ENCODE measurements at regions not wholly inside any gene's neighbourhood (a gene's known extent, or its start where the extent isn't known, plus 50 kb on each side); places are given as distances from the start of the nearest gene placed in this dataset.

DNA sequence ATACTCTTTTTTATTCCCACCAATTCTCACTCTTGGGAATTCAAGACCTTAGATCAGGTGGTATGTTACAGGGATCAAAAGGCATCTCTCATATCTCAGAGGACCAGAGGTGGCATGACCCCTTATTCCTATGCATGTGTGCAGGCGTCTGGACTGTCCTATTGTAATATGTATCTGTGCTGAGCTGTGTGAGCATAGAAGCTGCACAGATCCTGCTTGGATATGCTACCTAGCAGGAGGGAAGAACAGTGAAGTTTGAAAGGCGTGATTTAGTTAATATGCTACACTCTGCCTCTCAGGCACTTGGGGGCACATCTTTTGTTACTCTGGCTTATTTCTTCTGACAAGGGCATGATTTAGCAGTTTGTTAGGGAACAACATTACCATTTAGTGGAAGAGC, 86.7 kb upstream of the ZRANB2 start:
- no peak overlapping the region for H3K27ac ChIP-seq
- H3K4me3 ChIP-seq: no peak overlapping the region
- FAIRE-seq (no peak), DNase-seq (ENCODE audit: low read depth in 1 of 2, low spot score in 1 of 2) (no peak), ATAC-seq (no peak)
- TF ChIP-seq MAFK (IDR thresholded peaks at IDR 0.05; ENCODE audit: partially characterized antibody) (no peak), JUN (IDR thresholded peaks at IDR 0.05) (no peak), POLR2A (IDR thresholded peaks at IDR 0.05; ENCODE audit: low read length) (no peak), POLR2AphosphoS2 (conservative IDR thresholded peaks at IDR 0.05; ENCODE audit: low read length) (no peak)
- TF ChIP-seq, protein P1, sequence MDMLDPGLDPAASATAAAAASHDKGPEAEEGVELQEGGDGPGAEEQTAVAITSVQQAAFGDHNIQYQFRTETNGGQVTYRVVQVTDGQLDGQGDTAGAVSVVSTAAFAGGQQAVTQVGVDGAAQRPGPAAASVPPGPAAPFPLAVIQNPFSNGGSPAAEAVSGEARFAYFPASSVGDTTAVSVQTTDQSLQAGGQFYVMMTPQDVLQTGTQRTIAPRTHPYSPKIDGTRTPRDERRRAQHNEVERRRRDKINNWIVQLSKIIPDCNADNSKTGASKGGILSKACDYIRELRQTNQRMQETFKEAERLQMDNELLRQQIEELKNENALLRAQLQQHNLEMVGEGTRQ (IDR thresholded peaks at IDR 0.05): no peak
- H3K9me3 ChIP-seq: no peaks in the 10 kb centered on the region
- POLR2A ChIA-PET: no interaction called here
- CTCF ChIA-PET: no interaction called here
- WGBS (ENCODE audit: missing lambda C conversion rate): 5% methylated on average over 2 of the region's 2 CpGs
- H3K4me1 ChIP-seq: no peaks in the 10 kb centered on the region
- no peak overlapping the region for H3K4me2 ChIP-seq

DNA sequence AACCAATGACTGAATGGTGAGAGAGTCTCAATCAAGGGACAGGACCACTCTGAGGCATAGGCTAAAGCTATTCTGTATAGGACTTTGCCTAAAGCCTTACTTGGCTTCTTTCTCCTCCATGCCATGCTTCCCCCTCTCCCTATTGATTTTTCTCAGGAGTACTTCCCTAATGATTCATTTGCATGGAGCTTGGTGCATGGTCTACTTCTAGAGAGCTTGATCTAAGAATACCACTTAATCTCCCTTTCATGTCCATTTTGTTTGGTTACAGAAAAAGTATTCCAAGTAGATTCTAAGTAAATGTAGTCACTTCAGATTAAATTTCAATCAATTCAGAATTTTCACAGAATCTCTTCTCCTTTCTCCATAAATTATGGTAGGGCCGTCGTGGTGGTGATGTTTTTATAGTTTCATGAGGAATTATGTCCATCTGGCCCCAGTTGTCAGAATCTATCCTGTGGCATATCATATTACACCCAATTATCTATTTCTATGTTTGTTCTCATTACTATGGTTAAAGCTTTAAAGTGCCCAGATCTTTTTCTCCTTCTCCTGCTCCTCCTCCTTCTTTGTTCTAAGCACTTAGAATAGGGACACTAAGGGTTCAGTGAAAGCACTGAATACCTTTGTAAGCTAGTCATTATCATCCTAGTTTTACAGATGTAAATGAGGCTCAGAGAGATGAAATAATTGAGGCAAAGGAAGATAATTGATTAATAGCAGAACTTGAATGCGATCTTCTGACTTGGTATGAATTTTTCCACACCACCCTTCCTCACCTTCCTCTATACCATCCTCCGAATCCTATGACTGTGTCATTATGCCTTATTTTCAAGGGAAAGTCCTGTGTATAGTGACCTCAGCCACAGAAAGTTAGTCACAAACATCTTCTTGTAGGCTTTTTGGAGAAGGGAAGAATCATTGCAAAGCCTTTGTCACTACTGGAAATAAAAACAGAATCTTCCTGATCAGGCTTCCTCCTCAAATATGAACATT, 85.6 kb upstream of the ZRANB2 start:
- H3K4me3 ChIP-seq: no peak overlapping the region
- H3K4me2 ChIP-seq: no peak overlapping the region
- no peaks in the 10 kb centered on the region for H3K9me3 ChIP-seq
- DNase-seq (ENCODE audit: low read depth in 1 of 2, low spot score in 1 of 2) (no peak), ATAC-seq (no peak), FAIRE-seq (no peak)
- no peaks in the 10 kb centered on the region for H3K4me1 ChIP-seq
- TF ChIP-seq ZFP36 (IDR thresholded peaks at IDR 0.05; ENCODE audit: borderline replicate concordance, partially characterized antibody) (no peak), SREBF2 (IDR thresholded peaks at IDR 0.05) (no peak)
- CTCF ChIA-PET: no interaction called here
- POLR2A ChIA-PET: no interaction called here
- H3K27ac ChIP-seq: no peak overlapping the region
- WGBS (ENCODE audit: missing lambda C conversion rate): 0% methylated on average over 4 of the region's 4 CpGs

DNA sequence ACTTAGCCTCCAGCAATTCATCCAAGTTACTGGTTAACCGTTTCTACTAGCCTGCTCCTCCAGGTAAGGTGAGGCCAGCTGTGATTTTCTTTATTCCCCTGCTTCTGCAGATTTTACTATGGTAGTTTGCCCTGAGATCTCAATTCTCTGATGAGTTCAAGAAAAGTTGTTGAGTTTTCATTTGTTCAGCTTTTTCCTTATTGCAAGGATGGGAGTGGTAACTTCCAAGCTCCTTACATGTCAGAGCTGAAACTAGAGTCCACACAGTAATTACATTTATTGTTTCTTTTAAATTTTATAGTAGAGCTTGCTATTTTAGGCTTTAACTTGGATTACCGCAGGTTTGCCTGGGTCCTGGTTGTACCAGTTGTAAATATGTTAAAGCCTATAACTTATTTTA, 76.9 kb upstream of the ZRANB2 start:
- Histone ChIP-seq H3K27ac (no peak overlapping the region), H3K4me3 (no peak overlapping the region), H3K4me1 (no peaks in the 10 kb centered on the region), H3K9me3 (no peaks in the 10 kb centered on the region), H3K4me2 (no peak overlapping the region)
- WGBS (ENCODE audit: missing lambda C conversion rate): 18% methylated on average over 2 of the region's 2 CpGs
- POLR2A ChIA-PET: no interaction called here
- ATAC-seq (no peak), DNase-seq (ENCODE audit: low read depth in 1 of 2, low spot score in 1 of 2) (no peak), FAIRE-seq (no peak)
- CTCF ChIA-PET: no interaction called here
- TF ChIP-seq, protein P2, sequence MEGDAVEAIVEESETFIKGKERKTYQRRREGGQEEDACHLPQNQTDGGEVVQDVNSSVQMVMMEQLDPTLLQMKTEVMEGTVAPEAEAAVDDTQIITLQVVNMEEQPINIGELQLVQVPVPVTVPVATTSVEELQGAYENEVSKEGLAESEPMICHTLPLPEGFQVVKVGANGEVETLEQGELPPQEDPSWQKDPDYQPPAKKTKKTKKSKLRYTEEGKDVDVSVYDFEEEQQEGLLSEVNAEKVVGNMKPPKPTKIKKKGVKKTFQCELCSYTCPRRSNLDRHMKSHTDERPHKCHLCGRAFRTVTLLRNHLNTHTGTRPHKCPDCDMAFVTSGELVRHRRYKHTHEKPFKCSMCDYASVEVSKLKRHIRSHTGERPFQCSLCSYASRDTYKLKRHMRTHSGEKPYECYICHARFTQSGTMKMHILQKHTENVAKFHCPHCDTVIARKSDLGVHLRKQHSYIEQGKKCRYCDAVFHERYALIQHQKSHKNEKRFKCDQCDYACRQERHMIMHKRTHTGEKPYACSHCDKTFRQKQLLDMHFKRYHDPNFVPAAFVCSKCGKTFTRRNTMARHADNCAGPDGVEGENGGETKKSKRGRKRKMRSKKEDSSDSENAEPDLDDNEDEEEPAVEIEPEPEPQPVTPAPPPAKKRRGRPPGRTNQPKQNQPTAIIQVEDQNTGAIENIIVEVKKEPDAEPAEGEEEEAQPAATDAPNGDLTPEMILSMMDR (IDR thresholded peaks at IDR 0.05): no peak
- TF ChIP-seq KDM1A (IDR thresholded peaks at IDR 0.05; ENCODE audit: low read depth): no peak
- TF ChIP-seq CBX8 (IDR thresholded peaks at IDR 0.05): no peak
- no peak for TF ChIP-seq FOSL2 (IDR thresholded peaks at IDR 0.05)
- no peak for TF ChIP-seq FOSL2 (CRISPR knock-in tag; IDR thresholded peaks at IDR 0.05)
- no peak for TF ChIP-seq SREBF2 (IDR thresholded peaks at IDR 0.05)
- no peak for TF ChIP-seq ZC3H11A (IDR thresholded peaks at IDR 0.05)
- TF ChIP-seq EHF (CRISPR knock-in tag; IDR thresholded peaks at IDR 0.05): no peak
- no peak for TF ChIP-seq BHLHE40 (IDR thresholded peaks at IDR 0.05; ENCODE audit: low read depth, low read length)
- TF ChIP-seq, protein P3, sequence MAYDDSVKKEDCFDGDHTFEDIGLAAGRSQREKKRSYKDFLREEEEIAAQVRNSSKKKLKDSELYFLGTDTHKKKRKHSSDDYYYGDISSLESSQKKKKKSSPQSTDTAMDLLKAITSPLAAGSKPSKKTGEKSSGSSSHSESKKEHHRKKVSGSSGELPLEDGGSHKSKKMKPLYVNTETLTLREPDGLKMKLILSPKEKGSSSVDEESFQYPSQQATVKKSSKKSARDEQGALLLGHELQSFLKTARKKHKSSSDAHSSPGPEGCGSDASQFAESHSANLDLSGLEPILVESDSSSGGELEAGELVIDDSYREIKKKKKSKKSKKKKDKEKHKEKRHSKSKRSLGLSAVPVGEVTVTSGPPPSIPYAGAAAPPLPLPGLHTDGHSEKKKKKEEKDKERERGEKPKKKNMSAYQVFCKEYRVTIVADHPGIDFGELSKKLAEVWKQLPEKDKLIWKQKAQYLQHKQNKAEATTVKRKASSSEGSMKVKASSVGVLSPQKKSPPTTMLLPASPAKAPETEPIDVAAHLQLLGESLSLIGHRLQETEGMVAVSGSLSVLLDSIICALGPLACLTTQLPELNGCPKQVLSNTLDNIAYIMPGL (CRISPR knock-in tag; IDR thresholded peaks at IDR 0.05; ENCODE audit: borderline replicate concordance): no peak
- no peak for TF ChIP-seq RAD21 (conservative IDR thresholded peaks at IDR 0.05 in 1 of 2, IDR thresholded peaks at IDR 0.05 in 1 of 2)
- TF ChIP-seq, protein P4, sequence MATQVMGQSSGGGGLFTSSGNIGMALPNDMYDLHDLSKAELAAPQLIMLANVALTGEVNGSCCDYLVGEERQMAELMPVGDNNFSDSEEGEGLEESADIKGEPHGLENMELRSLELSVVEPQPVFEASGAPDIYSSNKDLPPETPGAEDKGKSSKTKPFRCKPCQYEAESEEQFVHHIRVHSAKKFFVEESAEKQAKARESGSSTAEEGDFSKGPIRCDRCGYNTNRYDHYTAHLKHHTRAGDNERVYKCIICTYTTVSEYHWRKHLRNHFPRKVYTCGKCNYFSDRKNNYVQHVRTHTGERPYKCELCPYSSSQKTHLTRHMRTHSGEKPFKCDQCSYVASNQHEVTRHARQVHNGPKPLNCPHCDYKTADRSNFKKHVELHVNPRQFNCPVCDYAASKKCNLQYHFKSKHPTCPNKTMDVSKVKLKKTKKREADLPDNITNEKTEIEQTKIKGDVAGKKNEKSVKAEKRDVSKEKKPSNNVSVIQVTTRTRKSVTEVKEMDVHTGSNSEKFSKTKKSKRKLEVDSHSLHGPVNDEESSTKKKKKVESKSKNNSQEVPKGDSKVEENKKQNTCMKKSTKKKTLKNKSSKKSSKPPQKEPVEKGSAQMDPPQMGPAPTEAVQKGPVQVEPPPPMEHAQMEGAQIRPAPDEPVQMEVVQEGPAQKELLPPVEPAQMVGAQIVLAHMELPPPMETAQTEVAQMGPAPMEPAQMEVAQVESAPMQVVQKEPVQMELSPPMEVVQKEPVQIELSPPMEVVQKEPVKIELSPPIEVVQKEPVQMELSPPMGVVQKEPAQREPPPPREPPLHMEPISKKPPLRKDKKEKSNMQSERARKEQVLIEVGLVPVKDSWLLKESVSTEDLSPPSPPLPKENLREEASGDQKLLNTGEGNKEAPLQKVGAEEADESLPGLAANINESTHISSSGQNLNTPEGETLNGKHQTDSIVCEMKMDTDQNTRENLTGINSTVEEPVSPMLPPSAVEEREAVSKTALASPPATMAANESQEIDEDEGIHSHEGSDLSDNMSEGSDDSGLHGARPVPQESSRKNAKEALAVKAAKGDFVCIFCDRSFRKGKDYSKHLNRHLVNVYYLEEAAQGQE (IDR thresholded peaks at IDR 0.05): no peak
- TF ChIP-seq, protein P5, sequence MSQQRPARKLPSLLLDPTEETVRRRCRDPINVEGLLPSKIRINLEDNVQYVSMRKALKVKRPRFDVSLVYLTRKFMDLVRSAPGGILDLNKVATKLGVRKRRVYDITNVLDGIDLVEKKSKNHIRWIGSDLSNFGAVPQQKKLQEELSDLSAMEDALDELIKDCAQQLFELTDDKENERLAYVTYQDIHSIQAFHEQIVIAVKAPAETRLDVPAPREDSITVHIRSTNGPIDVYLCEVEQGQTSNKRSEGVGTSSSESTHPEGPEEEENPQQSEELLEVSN (IDR thresholded peaks at IDR 0.05; ENCODE audit: borderline replicate concordance, low read depth): no peak
- no peak for TF ChIP-seq ZFP36 (IDR thresholded peaks at IDR 0.05; ENCODE audit: borderline replicate concordance, partially characterized antibody)
- TF ChIP-seq RFX5 (IDR thresholded peaks at IDR 0.05): no peak
- no peak for TF ChIP-seq CBX2 (IDR thresholded peaks at IDR 0.05; ENCODE audit: borderline replicate concordance, low read depth)
- no peak for TF ChIP-seq HEYL (CRISPR knock-in tag; IDR thresholded peaks at IDR 0.05)
- no peak for TF ChIP-seq TFCP2L1 (CRISPR knock-in tag; IDR thresholded peaks at IDR 0.05)
- no peak for TF ChIP-seq RARB (CRISPR knock-in tag; IDR thresholded peaks at IDR 0.05)
- no peak for TF ChIP-seq MAFK (IDR thresholded peaks at IDR 0.05; ENCODE audit: partially characterized antibody)
- TF ChIP-seq ZNF302 (CRISPR knock-in tag; IDR thresholded peaks at IDR 0.05): no peak
